IgD-negative memory B cell (primary cell): ENCODE measurements at regions not wholly inside any gene's neighbourhood (a gene's known extent, or its start where the extent isn't known, plus 50 kb on each side); places are given as distances from the start of the nearest gene placed in this dataset.

ENCODE experiments used
- H3K27ac Mint-ChIP-seq, 3 donors: one replicate each; pipeline ENCODE4 v1.8.0; 2020 to 2022; ENCODE audit warnings: mild to moderate bottlenecking in 3 of 3, mixed read lengths in 3 of 3, moderate library complexity in 1 of 3
- H3K27me3 Mint-ChIP-seq: one replicate; pipeline ENCODE4 v1.8.0; 2021; ENCODE audit warnings: mixed read lengths
- H3K36me3 Mint-ChIP-seq: one replicate; pipeline ENCODE4 v1.8.0; 2020; ENCODE audit warnings: mild to moderate bottlenecking, mixed read lengths
- H3K4me1 Mint-ChIP-seq, 3 donors: one replicate each; pipeline ENCODE4 v1.8.0; 2020 to 2022; ENCODE audit warnings: mixed read lengths in 3 of 3, mild to moderate bottlenecking in 1 of 3
- H3K4me3 Mint-ChIP-seq, 4 donors: one replicate each; pipeline ENCODE4 v1.8.0; 2020 to 2022; ENCODE audit warnings: mild to moderate bottlenecking in 4 of 4, mixed read lengths in 4 of 4, moderate library complexity in 3 of 4
- H3K9me3 Mint-ChIP-seq, 3 donors: one replicate each; pipeline ENCODE4 v1.8.0; 2020 to 2021; ENCODE audit warnings: mixed read lengths in 3 of 3, mild to moderate bottlenecking in 1 of 3

DNA sequence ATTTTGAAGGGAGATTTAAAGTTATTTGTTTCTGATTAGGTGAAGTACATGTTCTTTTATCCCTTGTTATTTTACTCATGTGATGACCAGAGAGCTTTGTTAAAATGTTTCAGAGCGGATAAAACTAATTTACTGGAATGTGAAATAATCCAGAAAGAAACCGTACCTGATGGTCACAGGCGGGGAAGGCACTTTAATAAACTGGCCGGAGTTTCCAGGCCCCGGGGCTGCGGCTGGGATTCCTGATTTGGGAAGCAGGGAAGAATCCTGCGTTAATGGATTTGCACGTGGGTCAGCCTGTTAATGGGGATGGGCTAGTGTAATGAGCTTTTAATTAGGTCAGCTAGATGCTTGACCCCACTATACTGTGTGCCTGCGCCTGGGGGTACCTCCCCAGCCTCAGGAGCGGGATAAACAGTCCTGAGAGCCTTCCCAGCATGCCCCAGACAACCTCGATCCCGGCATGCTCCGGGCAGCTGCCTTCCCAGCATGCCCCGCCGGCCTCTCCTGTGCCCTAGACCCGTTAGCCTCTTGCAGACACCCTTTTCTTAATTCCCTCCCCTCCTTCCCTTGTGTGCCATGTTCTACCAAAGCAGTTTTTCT is 208.6 kb upstream of the CDKN3 start:
- Mint-ChIP-seq H3K4me3 (no peak overlapping the region), H3K27ac (no peak overlapping the region), H3K9me3 (no peaks in the 10 kb centered on the region), H3K36me3 (no peaks in the 10 kb centered on the region), H3K27me3 (no peaks in the 10 kb centered on the region), H3K4me1 (no peaks in the 10 kb centered on the region)

DNA sequence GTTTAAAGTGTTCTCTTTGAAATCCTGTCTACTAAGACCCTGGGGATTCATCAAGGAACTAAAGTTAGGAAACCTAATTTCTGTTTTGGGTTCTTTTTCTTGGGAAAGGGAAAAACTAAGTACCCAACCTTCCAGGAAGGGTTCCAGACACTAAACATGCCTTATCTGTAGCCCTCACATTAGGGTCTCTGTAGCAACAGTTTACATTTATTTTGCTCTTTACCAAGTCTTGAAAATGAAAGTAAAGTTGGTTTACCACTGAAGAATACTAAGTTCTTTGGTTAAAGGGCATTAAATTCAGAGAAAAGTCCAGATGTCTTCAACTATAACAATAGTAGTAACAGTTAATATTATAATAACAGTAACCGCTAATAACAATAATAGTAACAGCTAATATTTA is 207.5 kb upstream of the CDKN3 start:
- Mint-ChIP-seq H3K27me3 (no peaks in the 10 kb centered on the region), H3K27ac (no peak overlapping the region), H3K9me3 (no peaks in the 10 kb centered on the region), H3K4me1 (no peaks in the 10 kb centered on the region), H3K36me3 (no peaks in the 10 kb centered on the region), H3K4me3 (no peak overlapping the region)

DNA sequence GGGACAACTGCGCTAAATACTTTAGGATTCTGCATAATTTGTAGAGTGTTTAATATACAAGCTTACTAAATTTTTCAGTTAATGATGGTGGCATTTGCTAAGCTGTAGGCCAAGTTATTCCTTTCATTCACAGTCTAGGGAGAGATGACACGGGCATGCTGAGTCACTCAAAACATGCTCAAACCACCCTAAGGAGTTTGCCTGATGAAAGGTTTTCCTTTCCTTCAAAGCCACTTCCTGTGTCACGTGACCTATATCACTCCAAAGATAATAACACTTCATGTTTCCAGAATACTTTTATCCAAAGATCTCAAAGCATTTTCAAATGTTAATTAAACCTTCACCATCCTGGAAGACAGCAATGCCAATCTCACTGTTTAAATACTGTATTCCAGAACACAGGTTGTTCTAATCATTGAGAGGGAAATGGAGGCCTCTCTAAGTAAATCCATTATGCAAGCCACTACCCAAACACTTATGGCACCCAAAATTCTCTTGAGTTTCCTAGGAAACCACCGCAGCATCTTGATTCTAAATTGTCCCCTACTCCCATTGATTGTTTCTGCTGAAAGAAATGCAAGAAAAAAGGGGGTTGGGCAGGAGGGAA is 207.0 kb upstream of the CDKN3 start:
- H3K36me3 Mint-ChIP-seq, result no peaks in the 10 kb centered on the region
- no peaks in the 10 kb centered on the region for H3K4me1 Mint-ChIP-seq
- H3K27ac Mint-ChIP-seq, result no peak overlapping the region
- no peaks in the 10 kb centered on the region for H3K27me3 Mint-ChIP-seq
- no peaks in the 10 kb centered on the region for H3K9me3 Mint-ChIP-seq
- no peak overlapping the region for H3K4me3 Mint-ChIP-seq

DNA sequence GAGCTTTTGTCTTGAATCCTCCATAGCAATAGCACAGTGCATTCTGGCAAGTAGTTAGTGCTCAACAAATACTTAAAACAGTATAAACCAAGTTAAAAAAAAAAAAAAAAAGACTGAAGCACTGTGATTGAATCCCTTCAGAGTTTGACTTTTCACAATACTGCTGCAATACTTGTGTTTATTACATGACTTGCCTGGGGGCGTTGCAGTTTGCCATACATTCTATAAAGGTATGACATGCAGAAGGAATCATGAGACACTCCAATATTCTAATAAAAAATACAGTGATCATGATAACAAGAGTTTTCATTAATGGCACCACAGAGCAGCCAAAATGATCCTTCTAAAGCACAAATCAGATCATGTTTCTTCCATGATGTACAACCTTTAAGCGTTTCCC is 205.0 kb upstream of the CDKN3 start:
- Mint-ChIP-seq H3K4me1 (no peaks in the 10 kb centered on the region), H3K27me3 (no peaks in the 10 kb centered on the region), H3K27ac (no peak overlapping the region), H3K4me3 (no peak overlapping the region), H3K36me3 (no peaks in the 10 kb centered on the region), H3K9me3 (no peaks in the 10 kb centered on the region)

DNA sequence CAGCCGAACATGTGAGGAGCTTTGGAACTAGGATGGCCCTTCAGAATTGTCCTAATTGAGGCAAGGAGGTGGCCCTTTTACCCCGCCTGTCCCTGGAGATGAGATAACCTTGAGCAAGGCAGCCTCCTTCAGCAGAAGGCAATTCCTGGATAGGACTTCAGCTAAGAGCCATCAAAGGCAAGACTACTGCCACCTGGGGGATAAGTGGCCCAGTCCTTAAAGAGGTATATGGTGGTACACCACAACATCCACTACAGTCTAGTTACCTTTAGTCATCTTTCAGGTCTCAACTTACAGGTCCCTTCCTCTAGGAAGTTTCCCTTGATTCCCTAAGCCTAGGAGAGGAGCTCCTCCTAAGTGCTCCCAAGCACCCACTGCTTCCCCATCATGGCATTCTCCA is 204.2 kb upstream of the CDKN3 start:
- no peaks in the 10 kb centered on the region for H3K27me3 Mint-ChIP-seq
- H3K9me3 Mint-ChIP-seq, result peaks cover 0 to 3% (median 0%) of the 10 kb centered on the region in 3 donors
- no peaks in the 10 kb centered on the region for H3K36me3 Mint-ChIP-seq
- H3K4me1 Mint-ChIP-seq, result no peaks in the 10 kb centered on the region
- H3K4me3 Mint-ChIP-seq, result no peak overlapping the region
- H3K27ac Mint-ChIP-seq, result no peak overlapping the region

DNA sequence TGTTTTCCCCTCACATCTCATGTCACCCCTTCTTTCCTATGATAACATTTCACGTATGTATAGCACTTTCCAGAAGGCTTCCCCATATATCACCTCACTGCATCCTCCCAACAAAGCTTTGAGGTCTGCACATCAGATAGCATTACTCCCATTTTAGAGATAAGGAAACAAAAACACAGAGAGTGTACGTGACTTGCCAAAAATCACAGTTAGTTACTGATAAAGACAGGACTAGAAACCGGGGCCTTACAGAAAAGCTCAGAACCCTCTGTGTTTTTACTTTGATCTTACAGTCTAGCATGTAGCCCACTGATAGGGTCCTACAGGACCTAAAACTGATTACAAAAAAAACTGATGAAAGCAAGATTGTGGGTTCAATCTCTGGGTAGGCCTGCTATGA is 202.9 kb upstream of the CDKN3 start:
- Mint-ChIP-seq H3K36me3 (no peaks in the 10 kb centered on the region), H3K4me1 (no peaks in the 10 kb centered on the region), H3K9me3 (peaks cover 2 to 5% (median 3%) of the 10 kb centered on the region in 3 donors), H3K4me3 (peak overlapping the region in 1 of 4 donors; percentile 23), H3K27ac (no peak overlapping the region), H3K27me3 (no peaks in the 10 kb centered on the region)

DNA sequence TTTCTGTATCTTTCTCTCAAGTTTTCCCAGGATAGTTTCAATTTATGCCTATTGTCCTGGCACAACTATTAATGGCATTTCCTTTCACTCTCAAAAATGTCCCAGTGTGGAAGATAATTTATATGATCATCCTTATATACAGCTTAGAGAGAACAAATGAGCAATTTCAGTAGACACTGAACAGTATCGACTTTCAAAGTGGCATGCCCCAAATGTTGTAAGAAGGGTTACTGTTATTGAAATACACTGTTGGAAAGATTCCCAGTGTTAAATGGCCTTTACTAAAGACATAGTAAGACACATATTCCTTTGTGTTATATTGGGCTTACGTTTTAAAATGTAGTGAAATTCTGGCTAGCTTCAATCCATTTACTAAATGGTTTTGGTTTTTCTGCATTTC is 202.3 kb upstream of the CDKN3 start:
- Mint-ChIP-seq H3K27me3 (no peaks in the 10 kb centered on the region), H3K4me1 (no peaks in the 10 kb centered on the region), H3K4me3 (no peak overlapping the region), H3K27ac (no peak overlapping the region), H3K9me3 (peaks cover 3 to 5% (median 3%) of the 10 kb centered on the region in 3 donors), H3K36me3 (no peaks in the 10 kb centered on the region)

DNA sequence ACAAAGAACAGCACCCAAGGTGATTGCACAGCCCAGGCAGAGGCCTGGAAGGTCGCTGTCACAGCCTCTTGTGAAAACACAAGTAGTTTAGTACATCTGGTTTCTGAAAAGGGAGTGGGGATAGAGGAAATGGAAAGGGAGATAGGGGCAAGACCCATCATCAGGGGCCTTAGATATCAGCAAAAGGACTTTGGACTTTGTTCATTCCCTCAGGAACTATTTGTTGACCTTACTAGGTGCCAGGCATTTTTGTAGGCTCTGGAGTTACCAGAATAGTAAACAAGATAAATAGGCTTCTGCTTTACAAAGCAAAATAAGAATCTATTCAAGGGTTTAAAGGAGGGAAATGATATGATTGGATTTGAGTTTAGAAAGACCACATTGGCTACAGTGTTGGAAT is 199.4 kb upstream of the CDKN3 start:
- no peaks in the 10 kb centered on the region for H3K4me1 Mint-ChIP-seq
- H3K36me3 Mint-ChIP-seq, result no peaks in the 10 kb centered on the region
- H3K27me3 Mint-ChIP-seq, result peaks cover 2% of the 10 kb centered on the region
- no peak overlapping the region for H3K4me3 Mint-ChIP-seq
- no peak overlapping the region for H3K27ac Mint-ChIP-seq
- peaks cover 3 to 11% (median 5%) of the 10 kb centered on the region in 3 donors for H3K9me3 Mint-ChIP-seq

DNA sequence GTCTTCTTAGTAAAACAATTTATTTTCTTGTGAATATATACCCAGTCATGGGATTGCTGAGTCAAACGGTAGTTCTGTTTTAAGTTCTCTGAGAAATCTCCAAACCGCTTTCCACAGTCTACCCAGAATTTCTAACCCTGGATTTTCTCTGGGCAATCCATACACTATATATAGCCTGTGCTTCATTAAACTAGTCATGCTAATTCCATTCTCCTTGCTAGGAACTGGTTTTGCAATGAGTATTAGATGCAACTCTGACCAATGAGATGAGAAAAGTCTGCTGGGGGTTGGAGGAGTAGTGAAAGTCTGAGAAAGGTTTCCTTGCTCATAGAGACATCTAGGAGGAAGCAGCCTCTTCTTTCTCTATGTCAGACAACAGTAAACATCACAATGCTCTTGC is 196.1 kb upstream of the CDKN3 start:
- Mint-ChIP-seq H3K4me1 (no peaks in the 10 kb centered on the region), H3K27me3 (peaks cover 4% of the 10 kb centered on the region), H3K27ac (no peak overlapping the region), H3K9me3 (peaks cover 3 to 11% (median 5%) of the 10 kb centered on the region in 3 donors), H3K36me3 (no peaks in the 10 kb centered on the region), H3K4me3 (no peak overlapping the region)

DNA sequence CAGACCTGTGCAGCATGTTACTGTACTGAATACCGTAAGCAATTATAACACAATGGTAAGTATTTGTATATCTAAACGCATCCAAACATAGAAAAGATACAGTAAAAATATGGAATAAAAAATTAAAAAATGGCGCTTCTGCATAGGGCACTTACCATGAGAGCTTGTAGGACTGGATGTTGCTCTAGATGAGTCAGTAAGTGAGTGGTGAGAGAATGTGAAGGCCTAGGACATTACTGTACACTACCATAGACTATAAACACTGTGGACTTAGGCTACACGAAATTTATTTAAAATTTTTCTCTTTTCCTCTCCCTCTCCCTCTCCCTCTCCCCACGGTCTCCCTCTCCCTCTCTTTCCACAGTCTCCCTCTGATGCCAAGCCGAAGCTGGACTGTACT is 194.5 kb upstream of the CDKN3 start:
- peaks cover 5% of the 10 kb centered on the region for H3K27me3 Mint-ChIP-seq
- no peak overlapping the region for H3K4me3 Mint-ChIP-seq
- H3K27ac Mint-ChIP-seq, result no peak overlapping the region
- H3K36me3 Mint-ChIP-seq, result no peaks in the 10 kb centered on the region
- no peaks in the 10 kb centered on the region for H3K4me1 Mint-ChIP-seq
- H3K9me3 Mint-ChIP-seq, result peaks cover 3 to 11% (median 5%) of the 10 kb centered on the region in 3 donors

DNA sequence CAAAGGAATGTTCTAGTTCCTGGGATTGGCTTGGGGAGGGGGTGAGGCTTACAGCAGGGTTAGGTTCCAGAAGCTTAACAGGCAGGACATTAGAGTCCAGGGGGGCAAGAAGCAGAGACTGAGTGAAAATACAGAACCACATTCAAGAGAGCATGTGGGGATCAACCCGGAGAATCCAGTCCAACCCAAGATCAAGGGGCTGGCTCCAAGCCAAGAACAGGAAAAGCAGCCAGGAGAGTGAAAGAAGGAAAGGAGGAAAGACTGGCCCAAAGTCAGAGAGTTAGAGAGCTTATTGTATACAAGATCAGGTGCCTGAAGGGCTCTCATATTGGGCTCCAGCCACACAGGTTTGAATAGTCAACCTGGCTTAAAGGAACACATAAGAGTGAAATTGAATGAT is 190.3 kb upstream of the CDKN3 start:
- no peak overlapping the region for H3K27ac Mint-ChIP-seq
- H3K4me3 Mint-ChIP-seq, result no peak overlapping the region
- no peaks in the 10 kb centered on the region for H3K36me3 Mint-ChIP-seq
- peaks cover 0 to 3% (median 0%) of the 10 kb centered on the region in 3 donors for H3K9me3 Mint-ChIP-seq
- H3K4me1 Mint-ChIP-seq, result peaks cover 0 to 1% (median 0%) of the 10 kb centered on the region in 3 donors
- peaks cover 7% of the 10 kb centered on the region for H3K27me3 Mint-ChIP-seq

DNA sequence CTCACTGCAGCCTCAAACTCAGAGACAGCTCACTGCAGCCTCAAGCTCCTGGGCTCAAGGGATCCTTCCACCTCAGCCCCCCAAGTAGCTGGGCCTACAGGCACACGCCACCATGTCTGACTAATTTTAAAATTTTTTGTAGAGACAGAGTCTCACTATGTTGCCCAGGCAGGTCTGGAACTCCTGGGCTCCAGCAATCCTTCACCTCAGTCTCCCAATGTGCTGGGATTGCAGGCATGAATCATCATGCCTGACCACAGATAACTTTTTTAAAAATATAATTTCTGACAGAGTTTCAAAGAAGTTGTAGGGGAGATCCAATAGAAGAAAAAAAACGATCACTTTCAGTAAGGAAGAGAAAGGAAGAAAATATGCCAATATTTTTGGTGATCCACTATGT is 189.7 kb upstream of the CDKN3 start:
- peaks cover 0 to 3% (median 0%) of the 10 kb centered on the region in 3 donors for H3K9me3 Mint-ChIP-seq
- H3K4me3 Mint-ChIP-seq, result no peak overlapping the region
- peaks cover 10% of the 10 kb centered on the region for H3K27me3 Mint-ChIP-seq
- peak overlapping the region in 1 of 3 donors; percentile 12 for H3K27ac Mint-ChIP-seq
- no peaks in the 10 kb centered on the region for H3K36me3 Mint-ChIP-seq
- H3K4me1 Mint-ChIP-seq, result peaks cover 0 to 1% (median 0%) of the 10 kb centered on the region in 3 donors

DNA sequence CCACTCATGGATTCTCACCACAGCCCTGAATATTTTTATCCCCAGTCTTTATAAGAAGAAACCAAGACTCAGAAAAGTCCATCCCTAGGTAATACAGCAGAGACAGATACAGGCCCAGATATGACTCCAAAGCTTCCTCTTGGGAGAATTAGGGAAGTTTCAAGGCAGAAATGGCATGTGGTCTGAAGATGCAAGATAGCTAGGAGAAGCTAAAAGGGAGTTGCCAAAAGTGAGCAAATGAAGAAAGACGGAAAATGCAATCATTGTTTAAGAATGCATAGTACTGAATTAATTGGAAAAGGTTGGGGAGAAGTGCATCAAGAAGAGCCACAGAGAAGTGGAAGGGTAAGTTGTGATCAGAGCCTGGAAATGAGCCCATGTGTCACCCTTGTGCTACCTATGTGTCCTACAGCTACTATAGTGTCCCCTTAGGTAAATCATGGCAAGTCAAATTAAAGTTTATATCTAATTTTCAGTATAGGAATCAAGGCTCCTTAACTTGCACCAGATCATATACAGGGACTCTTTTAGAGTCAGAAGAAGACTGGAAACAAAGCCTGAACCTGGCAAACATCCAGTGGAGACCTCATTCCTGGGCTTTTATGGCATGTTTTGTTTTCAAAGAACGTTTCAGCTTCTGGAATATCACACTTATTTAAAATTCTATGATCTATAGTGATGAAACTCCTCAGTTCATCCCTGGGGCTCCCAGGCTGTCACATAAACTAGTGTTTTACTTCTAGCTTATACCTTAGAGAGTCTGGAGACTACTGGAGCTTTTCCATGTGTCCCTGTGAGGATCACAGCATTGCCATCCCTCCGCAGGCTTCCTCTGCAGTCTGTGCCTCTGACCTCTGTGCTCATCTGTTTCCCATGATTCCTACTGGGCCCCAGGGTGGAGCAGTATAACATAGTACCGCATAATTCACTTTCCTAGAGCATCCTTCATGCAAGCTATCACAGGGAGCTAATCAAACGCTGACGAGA is 189.0 kb upstream of the CDKN3 start:
- peaks cover 0 to 1% (median 0%) of the 10 kb centered on the region in 3 donors for H3K4me1 Mint-ChIP-seq
- no peak overlapping the region for H3K4me3 Mint-ChIP-seq
- peaks cover 10% of the 10 kb centered on the region for H3K27me3 Mint-ChIP-seq
- peak overlapping the region in 1 of 3 donors; percentile 12 for H3K27ac Mint-ChIP-seq
- peaks cover 0 to 4% (median 3%) of the 10 kb centered on the region in 3 donors for H3K9me3 Mint-ChIP-seq
- H3K36me3 Mint-ChIP-seq, result no peaks in the 10 kb centered on the region

DNA sequence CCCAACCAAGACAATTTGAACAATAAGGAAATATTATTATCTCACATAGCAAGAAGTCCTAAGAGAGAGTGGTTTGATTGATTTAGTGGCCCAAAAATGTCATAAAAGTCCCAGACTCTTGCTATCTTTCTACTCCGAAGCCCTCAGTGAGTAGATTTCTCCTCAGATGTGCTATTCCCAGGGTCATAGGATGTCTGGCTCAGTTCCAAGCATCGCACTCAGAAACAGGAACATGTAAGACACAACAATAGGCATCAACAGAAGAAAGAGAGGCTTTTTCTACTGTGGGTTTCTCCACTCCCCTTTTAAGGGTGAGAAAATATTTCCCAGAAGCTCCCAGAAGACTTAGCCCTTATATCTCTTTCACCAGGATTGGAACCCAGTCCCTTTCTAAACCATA is 188.1 kb upstream of the CDKN3 start:
- H3K4me3 Mint-ChIP-seq, result peak overlapping the region in 1 of 4 donors; percentile 41
- peaks cover 0 to 1% (median 0%) of the 10 kb centered on the region in 3 donors for H3K4me1 Mint-ChIP-seq
- peaks cover 10% of the 10 kb centered on the region for H3K27me3 Mint-ChIP-seq
- H3K9me3 Mint-ChIP-seq, result peaks cover 0 to 4% (median 3%) of the 10 kb centered on the region in 3 donors
- H3K36me3 Mint-ChIP-seq, result no peaks in the 10 kb centered on the region
- H3K27ac Mint-ChIP-seq, result no peak overlapping the region

DNA sequence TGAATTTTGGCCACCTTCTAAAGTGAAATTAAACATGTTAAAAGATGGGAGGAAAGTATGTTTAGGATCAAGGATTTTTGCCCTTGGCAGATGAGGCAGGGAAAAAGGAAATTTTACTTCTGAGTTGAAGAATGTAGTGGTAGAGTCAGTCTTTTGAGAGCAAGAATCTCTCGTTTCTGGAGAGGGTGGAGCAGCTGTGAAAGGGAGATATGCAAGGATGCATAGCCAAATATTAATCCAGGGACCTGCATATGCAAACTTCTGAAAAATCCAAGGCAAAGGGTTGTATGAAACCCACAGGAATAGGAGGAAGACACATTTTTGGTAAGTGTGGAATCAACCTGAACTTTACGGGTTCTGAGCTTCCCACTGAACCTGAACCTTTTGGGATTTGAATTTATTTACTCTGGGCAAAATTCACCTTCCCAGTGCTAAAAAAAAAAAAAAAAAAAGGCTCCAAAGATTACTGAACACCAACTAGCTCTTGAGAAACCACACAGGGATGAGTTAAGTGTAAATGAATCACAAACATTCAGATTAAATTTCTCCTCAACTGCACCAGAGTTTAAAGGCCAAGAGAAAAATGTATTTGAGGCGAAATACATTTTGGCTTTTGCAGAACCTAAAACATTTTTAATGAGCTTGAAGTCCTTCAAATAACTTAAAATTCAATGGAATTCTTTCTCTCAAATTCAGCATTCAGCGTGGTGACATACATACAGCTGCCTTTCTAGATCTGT is 187.1 kb upstream of the CDKN3 start:
- Mint-ChIP-seq H3K4me3 (no peak overlapping the region), H3K27ac (no peak overlapping the region), H3K4me1 (peaks cover 0 to 1% (median 0%) of the 10 kb centered on the region in 3 donors), H3K27me3 (peaks cover 10% of the 10 kb centered on the region), H3K36me3 (no peaks in the 10 kb centered on the region), H3K9me3 (peaks cover 0 to 4% (median 3%) of the 10 kb centered on the region in 3 donors)
